WTC11 (cell line): ENCODE measurements at regions not wholly inside any gene's neighbourhood (a gene's known extent, or its start where the extent isn't known, plus 50 kb on each side); places are given as distances from the start of the nearest gene placed in this dataset.

Experiments
- ATAC-seq: fragments of 200-7000 bp; cut with Tn5 transposase; 2 replicates; pipeline ENCODE4 v1.10.0; 2021; ENCODE audit warnings: mild to moderate bottlenecking, moderate library complexity
- CTCF ChIA-PET: fragments of 300-600 bp; sonication (Branson Sonifier 250); formaldehyde crosslinking; loops from one replicate; lab custom pipeline; 2021; ENCODE audit warnings: antibody characterized with exemption; lab: Charles Lee
- POLR2A ChIA-PET: fragments of 350-600 bp; sonication (Branson Sonifier 250); formaldehyde crosslinking; loops from one replicate; lab custom pipeline; 2021; ENCODE audit warnings: antibody characterized with exemption; lab: Charles Lee
- DNase-seq: peaks from one replicate; pipeline ENCODE4 v3.0.0; 2021; ENCODE audit warnings: low spot score
- H3K27ac Mint-ChIP-seq: 2 replicates; pipeline ENCODE4 v1.8.0; 2021; ENCODE audit warnings: mixed read lengths
- H3K27me3 Mint-ChIP-seq: 2 replicates; pipeline ENCODE4 v1.8.0; 2021; ENCODE audit warnings: low read depth, mild to moderate bottlenecking, moderate library complexity, mixed read lengths
- H3K36me3 Mint-ChIP-seq: 2 replicates; pipeline ENCODE4 v1.8.0; 2021; ENCODE audit warnings: mixed read lengths
- H3K4me1 Mint-ChIP-seq: 2 replicates; pipeline ENCODE4 v1.8.0; 2022; ENCODE audit warnings: mixed read lengths
- H3K4me3 Mint-ChIP-seq: 2 replicates; pipeline ENCODE4 v1.8.0; 2021; ENCODE audit warnings: mild to moderate bottlenecking, moderate library complexity, mixed read lengths
- H3K9me3 Mint-ChIP-seq: 2 replicates; pipeline ENCODE4 v1.8.0; 2021; ENCODE audit warnings: mixed read lengths
- ARID4B ChIP-seq: sonication (generic); formaldehyde crosslinking; IDR thresholded peaks from 2 replicates; pipeline ENCODE4 v1.8.0; 2023; ENCODE audit warnings: missing genetic modification reagents, mild to moderate bottlenecking, borderline replicate concordance
- ATF2 ChIP-seq: sonication (generic); formaldehyde crosslinking; IDR thresholded peaks from 2 replicates; pipeline ENCODE4 v1.8.1; 2022; ENCODE audit warnings: low read depth, missing genetic modification reagents, borderline replicate concordance
- ELF4 ChIP-seq: sonication (generic); formaldehyde crosslinking; IDR thresholded peaks from 2 replicates; pipeline ENCODE4 v1.8.1; 2022; ENCODE audit warnings: low read depth, mild to moderate bottlenecking, moderate library complexity, missing genetic modification reagents
- FOXK1 ChIP-seq: sonication (generic); formaldehyde crosslinking; IDR thresholded peaks from 2 replicates; pipeline ENCODE4 v1.8.0; 2022; ENCODE audit warnings: mild to moderate bottlenecking, moderate library complexity, missing genetic modification reagents
- FOXP1 ChIP-seq: sonication (generic); formaldehyde crosslinking; IDR thresholded peaks from 2 replicates; pipeline ENCODE4 v1.8.0; 2022; ENCODE audit warnings: missing genetic modification reagents, mild to moderate bottlenecking, moderate library complexity, borderline replicate concordance
- FOXP4 ChIP-seq: sonication (generic); formaldehyde crosslinking; IDR thresholded peaks from 2 replicates; pipeline ENCODE4 v1.8.0; 2022; ENCODE audit warnings: mild to moderate bottlenecking, missing genetic modification reagents
- IRF1 ChIP-seq: sonication (generic); formaldehyde crosslinking; IDR thresholded peaks from 2 replicates; pipeline ENCODE4 v1.8.0; 2023; ENCODE audit warnings: missing genetic modification reagents
- KAT7 ChIP-seq: sonication (generic); formaldehyde crosslinking; IDR thresholded peaks from 2 replicates; pipeline ENCODE4 v1.8.1; 2023; ENCODE audit warnings: missing genetic modification reagents, mild to moderate bottlenecking, borderline replicate concordance
- MAX ChIP-seq: sonication (generic); formaldehyde crosslinking; IDR thresholded peaks from 2 replicates; pipeline ENCODE4 v1.8.0; 2022; ENCODE audit warnings: mild to moderate bottlenecking, missing genetic modification reagents
- MLX ChIP-seq: sonication (generic); formaldehyde crosslinking; IDR thresholded peaks from 2 replicates; pipeline ENCODE4 v1.8.1; 2023; ENCODE audit warnings: mild to moderate bottlenecking, missing genetic modification reagents, moderate library complexity
- NR1H2 ChIP-seq: sonication (generic); formaldehyde crosslinking; IDR thresholded peaks from 2 replicates; pipeline ENCODE4 v1.9.0; 2021; ENCODE audit warnings: mild to moderate bottlenecking, moderate library complexity, missing genetic modification reagents
- NR3C1 ChIP-seq: sonication (generic); formaldehyde crosslinking; conservative IDR thresholded peaks from 2 replicates; pipeline ENCODE4 v1.8.1; 2023; ENCODE audit warnings: low read depth, mild to moderate bottlenecking, missing genetic modification reagents
- RORB ChIP-seq: fragments of 250-450 bp; sonication (Bioruptor Pico); IDR thresholded peaks from 2 replicates; pipeline ENCODE4 v1.9.0; 2021; ENCODE audit warnings: mild to moderate bottlenecking
- SMAD3 ChIP-seq: sonication (generic); formaldehyde crosslinking; IDR thresholded peaks from 2 replicates; pipeline ENCODE4 v1.8.0; 2022; ENCODE audit warnings: missing genetic modification reagents, mild to moderate bottlenecking, borderline replicate concordance
- TEAD1 ChIP-seq: sonication (generic); formaldehyde crosslinking; IDR thresholded peaks from 2 replicates; pipeline ENCODE4 v1.8.0; 2022; ENCODE audit warnings: mild to moderate bottlenecking, missing genetic modification reagents
- USF2 ChIP-seq: sonication (generic); formaldehyde crosslinking; IDR thresholded peaks from 2 replicates; pipeline ENCODE4 v1.8.1; 2023; ENCODE audit warnings: mild to moderate bottlenecking, missing genetic modification reagents, moderate library complexity
- ZBTB43 ChIP-seq: sonication (generic); formaldehyde crosslinking; IDR thresholded peaks from 2 replicates; pipeline ENCODE4 v1.8.1; 2023; ENCODE audit warnings: mild to moderate bottlenecking, missing genetic modification reagents
- ZNF317 ChIP-seq: sonication (generic); formaldehyde crosslinking; IDR thresholded peaks from 2 replicates; pipeline ENCODE4 v1.8.1; 2023; ENCODE audit warnings: low read depth, mild to moderate bottlenecking, moderate library complexity, missing genetic modification reagents, borderline replicate concordance
- ZNF532 ChIP-seq: fragments of 250-450 bp; sonication (Bioruptor Pico); IDR thresholded peaks from 2 replicates; pipeline ENCODE4 v1.9.0; 2021; ENCODE audit warnings: mild to moderate bottlenecking, borderline replicate concordance

GRCh38 chr7:52311886-52312285, 723.5 kb upstream of the POM121L12 start (continued):
- no peak for TF ChIP-seq FOXP4
- TF ChIP-seq FOXP1 = no peak

- no peak for TF ChIP-seq MLX (CRISPR knock-in tag)
- no peak for TF ChIP-seq NR1H2 (CRISPR knock-in tag)
- no peak for TF ChIP-seq ARID4B (CRISPR knock-in tag)
- TF ChIP-seq ZNF532 (CRISPR knock-in tag) = no peak
- no peak for TF ChIP-seq FOXK1
- no peak for TF ChIP-seq USF2 (CRISPR knock-in tag)
- TF ChIP-seq SMAD3 (CRISPR knock-in tag) = no peak
- no peak for TF ChIP-seq NR3C1 (CRISPR knock-in tag)
- TF ChIP-seq TEAD1 = no peak
- no peak for TF ChIP-seq ATF2
- TF ChIP-seq FOXP1 = no peak
- TF ChIP-seq MAX = no peak
- TF ChIP-seq ZBTB43 (CRISPR knock-in tag) = no peak
- no peak for TF ChIP-seq ZNF317 (CRISPR knock-in tag)
- no peak for TF ChIP-seq IRF1 (CRISPR knock-in tag)
- TF ChIP-seq ELF4 = no peak
- TF ChIP-seq RORB (CRISPR knock-in tag) = no peak
- no peak for TF ChIP-seq KAT7 (CRISPR knock-in tag)
- Mint-ChIP-seq H3K36me3 (no peaks in the 10 kb centered on the region; the same call in 1 of the 2 replicates), H3K27me3 (no peaks in the 10 kb centered on the region), H3K4me3 (no peak overlapping the region), H3K4me1 (no peaks in the 10 kb centered on the region), H3K27ac (no peak overlapping the region), H3K9me3 (peaks cover 11% of the 10 kb centered on the region)
- DNase-seq (no peak), ATAC-seq (no peak)
- CTCF ChIA-PET = no interaction called here
- POLR2A ChIA-PET = no interaction called here
Measured at GRCh38 chr7:52309631-52310030, 725.8 kb upstream of the POM121L12 start.
